ENCODE measurements at regions not wholly inside any gene's neighbourhood (a gene's known extent, or its start where the extent isn't known, plus 50 kb on each side); places are given as distances from the start of the nearest gene placed in this dataset.

- H3K4me2 ChIP-seq (ENCODE audit: low read depth, low read length), result no peak overlapping the region
Observed at GRCh38 chr2:228919808-228920207, 351.3 kb downstream of the PID1 start.

DNA sequence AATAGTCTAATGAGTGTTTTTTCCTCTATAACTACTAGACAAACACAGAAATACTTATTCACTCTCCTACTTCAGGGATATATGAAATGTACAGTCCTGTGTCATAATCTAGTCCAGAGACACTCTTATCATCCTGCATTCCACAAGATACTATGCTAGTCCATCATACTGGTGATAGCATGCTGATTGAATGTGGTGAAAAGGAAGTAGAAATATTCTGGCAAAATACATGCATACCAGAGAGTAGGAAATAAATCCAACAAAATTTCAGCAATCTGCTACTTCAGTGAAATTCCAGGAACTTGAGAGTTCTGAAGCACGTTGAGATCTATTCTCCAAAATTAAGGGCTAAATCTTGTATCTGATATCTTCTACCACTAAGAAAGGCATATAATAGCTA is 353.9 kb downstream of the PID1 start:
- ChIA-PET POLR2A (no interaction called here), CTCF (ENCODE audit: low intra/inter-chr PET ratio, low total read pairs) (no interaction called here)
- Histone ChIP-seq H3K36me3 (replicated peaks in 1 of 2; ENCODE audit: control insufficient read depth in 1 of 2, insufficient read depth in 2 of 2, low read length in 2 of 2) (no peaks in the 10 kb centered on the region), H3K9me3 (ENCODE audit: low read length) (peaks cover 96% of the 10 kb centered on the region), H3K27me3 (ENCODE audit: control insufficient read depth in 1 of 2, insufficient read depth in 2 of 2, low read length in 2 of 2) (no peaks in the 10 kb centered on the region), H3K4me2 (ENCODE audit: low read depth, low read length) (no peak overlapping the region), H4K20me1 (ENCODE audit: insufficient read depth, low read length) (no peaks in the 10 kb centered on the region), H3K27ac (ENCODE audit: extremely low read length, insufficient read depth, low read length) (no peak overlapping the region), H3K4me3 (replicated peaks in 1 of 3; ENCODE audit: insufficient read depth in 1 of 3, low read depth in 2 of 3, low read length in 3 of 3) (no peak overlapping the region), H3K79me2 (ENCODE audit: insufficient read depth, low read length) (no peaks in the 10 kb centered on the region), H3K9ac (ENCODE audit: insufficient read depth, low read depth, low read length) (no peak overlapping the region), H2AFZ (ENCODE audit: low read length) (no peak overlapping the region), H3K4me1 (ENCODE audit: insufficient read depth, low read length) (no peaks in the 10 kb centered on the region)
- in situ Hi-C loops (cut with HindIII; ENCODE audit: extremely low pct_ligation_motif_present, low pct_unique_long_range_greater_than_20kb), result no loop called here
- intact Hi-C loops (cut with micrococcal nuclease; ENCODE audit: unreplicated experiment), result no loop called here
- DNase-seq (ENCODE audit: low spot score) (no peak), ATAC-seq (no peak), FAIRE-seq (no peak)
- no peak for TF ChIP-seq RFX1 (IDR thresholded peaks at IDR 0.05)
- no peak for TF ChIP-seq HNRNPK (IDR thresholded peaks at IDR 0.05; ENCODE audit: low read depth, low read length, poor library complexity, severe bottlenecking)
- TF ChIP-seq ZNF446 (CRISPR knock-in tag; IDR thresholded peaks at IDR 0.05), result no peak
- no peak for TF ChIP-seq KDM5B (CRISPR knock-in tag; IDR thresholded peaks at IDR 0.05; ENCODE audit: borderline replicate concordance)
- TF ChIP-seq STAT5B (CRISPR knock-in tag; IDR thresholded peaks at IDR 0.05), result no peak
- TF ChIP-seq ZNF816 (CRISPR knock-in tag; IDR thresholded peaks at IDR 0.05; ENCODE audit: borderline replicate concordance), result no peak
- TF ChIP-seq RFX5 (IDR thresholded peaks at IDR 0.05; ENCODE audit: low read depth, low read length), result no peak
- TF ChIP-seq YY1 (IDR thresholded peaks at IDR 0.05; ENCODE audit: insufficient read depth, insufficient replicate concordance, low read depth, low read length), result no peak
- no peak for TF ChIP-seq PTBP1 (IDR thresholded peaks at IDR 0.05; ENCODE audit: low read depth, low read length, poor library complexity, severe bottlenecking)
- no peak for TF ChIP-seq ZNF577 (CRISPR knock-in tag; IDR thresholded peaks at IDR 0.05; ENCODE audit: borderline replicate concordance, low read depth)
- TF ChIP-seq ZNF34 (CRISPR knock-in tag; IDR thresholded peaks at IDR 0.05; ENCODE audit: borderline replicate concordance), result no peak
- no TSS peak for BruUV-seq (replicated peaks)
- 0% methylated on average over 1 of the region's 1 CpG for WGBS (ENCODE audit: low lambda C conversion rate)

More at GRCh38 chr2:228919808-228920207, 351.3 kb downstream of the PID1 start:
- no peaks in the 10 kb centered on the region for H4K20me1 ChIP-seq (ENCODE audit: insufficient read depth, low read length)
- no peak for FAIRE-seq
- no peak for TF ChIP-seq PAWR (CRISPR knock-in tag; IDR thresholded peaks at IDR 0.05; ENCODE audit: borderline replicate concordance)
- no peak for TF ChIP-seq ZFY (CRISPR knock-in tag; IDR thresholded peaks at IDR 0.05)
- no peak for TF ChIP-seq RFX5 (IDR thresholded peaks at IDR 0.05; ENCODE audit: low read depth, low read length)
- no peak for TF ChIP-seq ELF3 (CRISPR knock-in tag; IDR thresholded peaks at IDR 0.05)
- H3K9ac ChIP-seq (ENCODE audit: insufficient read depth, low read depth, low read length), result no peak overlapping the region
- no peak overlapping the region for H3K4me3 ChIP-seq (replicated peaks in 1 of 3; ENCODE audit: insufficient read depth in 1 of 3, low read depth in 2 of 3, low read length in 3 of 3)
- ChIA-PET CTCF (ENCODE audit: low intra/inter-chr PET ratio, low total read pairs) (no interaction called here), POLR2A (no interaction called here)
- no peaks in the 10 kb centered on the region for H3K4me1 ChIP-seq (ENCODE audit: insufficient read depth, low read length)
- in situ Hi-C loops (cut with HindIII; ENCODE audit: extremely low pct_ligation_motif_present, low pct_unique_long_range_greater_than_20kb) (no loop called here), intact Hi-C loops (cut with micrococcal nuclease; ENCODE audit: unreplicated experiment) (no loop called here)
- H3K79me2 ChIP-seq (ENCODE audit: insufficient read depth, low read length), result no peaks in the 10 kb centered on the region
- no peak for DNase-seq (ENCODE audit: low spot score)
- no peaks in the 10 kb centered on the region for H3K27me3 ChIP-seq (ENCODE audit: control insufficient read depth in 1 of 2, insufficient read depth in 2 of 2, low read length in 2 of 2)
- 55% methylated on average over 4 of the region's 4 CpGs for WGBS (ENCODE audit: low lambda C conversion rate)
- H3K36me3 ChIP-seq (replicated peaks in 1 of 2; ENCODE audit: control insufficient read depth in 1 of 2, insufficient read depth in 2 of 2, low read length in 2 of 2), result no peaks in the 10 kb centered on the region
- peaks cover 94% of the 10 kb centered on the region for H3K9me3 ChIP-seq (ENCODE audit: low read length)
- no peak overlapping the region for H2AFZ ChIP-seq (ENCODE audit: low read length)
- BruUV-seq (replicated peaks), result no TSS peak
- ATAC-seq, result no peak
- H3K27ac ChIP-seq (ENCODE audit: extremely low read length, insufficient read depth, low read length), result no peak overlapping the region

Measured in HepG2 (cell line).